K562 (cell line): ENCODE measurements at regions not wholly inside any gene's neighbourhood (a gene's known extent, or its start where the extent isn't known, plus 50 kb on each side); places are given as distances from the start of the nearest gene placed in this dataset.

Source experiments
- ATAC-seq: fragments of 200-7000 bp; cut with Tn5 transposase; 3 replicates; pipeline ENCODE4 v1.9.1; 2020; ENCODE audit warnings: moderate library complexity
- BruUV-seq: library from RNA; stranded (reverse); fragments of 400-500 nt; replicated peaks from 2 replicates; lab custom pipeline; 2021; lab: Mats Ljungman, UMichigan
- CTCF ChIA-PET: fragments of 300-600 bp; formaldehyde crosslinking; extraction: SDS; loops from one replicate; lab custom pipeline; 2021; ENCODE audit warnings: low intra/inter-chr PET ratio; lab: Yijun Ruan, JAX
- POLR2A ChIA-PET: fragments of 300-600, 350-650 bp; sonication (Branson Sonifier 250); formaldehyde crosslinking; extraction: SDS; loops from one replicate; lab custom pipeline; 2021; ENCODE audit warnings: antibody characterized with exemption, inconsistent platforms; lab: Yijun Ruan, JAX
- DNase-seq, 4 experiments: peaks; one replicate each; pipeline versions ENCODE4 v3.0.0 to v3.0.0-alpha.2; 2011 to 2018; ENCODE audit warnings: low spot score in 3 of 4, mixed read lengths in 3 of 4; ENCODE audit errors: extremely low read depth in 1 of 4
- FAIRE-seq: peaks from 2 replicates; lab custom pipeline; 2011; peaks lifted over from hg19 to GRCh38; lab: Jason Lieb, UNC
- H2AFZ ChIP-seq: 2 replicates; pipeline ENCODE4 v1.6.0; 2011; ENCODE audit warnings: low read depth, low read length, control low read depth, inconsistent platforms
- H3K27ac ChIP-seq: fragments of 200-600 bp; 3 replicates; pipeline ENCODE4 v1.8.0; 2011; ENCODE audit warnings: low read depth, mild to moderate bottlenecking, control low read depth, inconsistent platforms, low read length, moderate library complexity, mixed read lengths; ENCODE audit errors: extremely low read depth
- H3K27me3 ChIP-seq, 2 experiments: fragments of 300-600 bp in 1 of 2; 2 replicates in 1 of 2; 3 replicates in 1 of 2; pipeline versions ENCODE4 v1.6.0 to v1.8.0; 2011; ENCODE audit warnings: inconsistent platforms in 2 of 2, low read length in 2 of 2, mild to moderate bottlenecking in 1 of 2, mixed read lengths in 1 of 2, moderate library complexity in 1 of 2; ENCODE audit not compliant: control insufficient read depth in 2 of 2, insufficient read depth in 2 of 2
- H3K36me3 ChIP-seq: fragments of 300-600 bp; 3 replicates; pipeline ENCODE4 v1.8.0; 2011; ENCODE audit warnings: mild to moderate bottlenecking, low read length, inconsistent platforms; ENCODE audit not compliant: control insufficient read depth, insufficient read depth
- H3K4me1 ChIP-seq, 2 experiments: fragments of 200-600 bp in 1 of 2; replicated peaks in 1 of 2; 2 replicates in 1 of 2; 3 replicates in 1 of 2; pipeline versions ENCODE4 v1.5.1 to v1.8.0; 2011; ENCODE audit warnings: inconsistent platforms in 2 of 2, low read length in 2 of 2, mild to moderate bottlenecking in 1 of 2, mixed read lengths in 1 of 2, moderate library complexity in 1 of 2; ENCODE audit not compliant: control insufficient read depth in 2 of 2, insufficient read depth in 2 of 2
- H3K4me2 ChIP-seq: 2 replicates; pipeline ENCODE4 v1.6.1; 2011; ENCODE audit warnings: low read length, control low read depth, inconsistent platforms, mixed read lengths; ENCODE audit not compliant: insufficient read depth
- H3K4me3 ChIP-seq: fragments of 200-600 bp; sonication (generic), shearing (Covaris generic); 2 replicates; pipeline ENCODE4 v1.5.1; 2016; ENCODE audit warnings: control low read depth, inconsistent platforms
- H3K79me2 ChIP-seq: fragments of 200-600 bp; 3 replicates; pipeline ENCODE4 v1.8.0; 2011; ENCODE audit warnings: low read length, inconsistent platforms; ENCODE audit not compliant: control insufficient read depth, insufficient read depth
- H3K9ac ChIP-seq, 2 experiments: 2 replicates each; pipeline versions ENCODE4 v1.6.0 to v1.6.1; 2011; ENCODE audit warnings: low read depth in 2 of 2, low read length in 2 of 2, control low read depth in 1 of 2, inconsistent platforms in 1 of 2, mild to moderate bottlenecking in 1 of 2, mixed read lengths in 1 of 2; ENCODE audit not compliant: insufficient read depth in 1 of 2
- H3K9me1 ChIP-seq: one replicate; pipeline ENCODE4 v1.6.0; 2011; ENCODE audit warnings: inconsistent platforms, mild to moderate bottlenecking, low read length, moderate library complexity; ENCODE audit not compliant: control insufficient read depth, insufficient read depth
- H3K9me3 ChIP-seq: replicated peaks from 2 replicates; pipeline ENCODE4 v1.5.1; 2011; ENCODE audit warnings: low read depth, low read length, inconsistent platforms; ENCODE audit not compliant: control insufficient read depth, insufficient read depth
- H4K20me1 ChIP-seq: replicated peaks from 2 replicates; pipeline ENCODE4 v1.6.1; 2011; ENCODE audit warnings: low read length, inconsistent platforms, mixed read lengths; ENCODE audit not compliant: control insufficient read depth, insufficient read depth
- CAMTA2 ChIP-seq: fragments of 250-450 bp; sonication (Bioruptor Pico); conservative IDR thresholded peaks from 2 replicates; pipeline ENCODE4 v1.5.1; 2022
- ETV5 ChIP-seq: sonication (generic); formaldehyde crosslinking; IDR thresholded peaks from 2 replicates; pipeline ENCODE4 v1.4.0; 2020; ENCODE audit warnings: low read depth, mild to moderate bottlenecking, missing genetic modification reagents
- GTF2F1 ChIP-seq: IDR thresholded peaks from 2 replicates; pipeline ENCODE4 v1.6.1; 2011; ENCODE audit warnings: low read depth, low read length, improper control_type of control experiment
- SMARCA4 ChIP-seq: fragments of 450-650 bp; IDR thresholded peaks from 2 replicates; pipeline ENCODE4 v1.6.1; 2016
- U2AF1 ChIP-seq: fragments of 200-400 bp; formaldehyde crosslinking; optimal IDR thresholded peaks from 2 replicates; pipeline ENCODE3; 2017; ENCODE audit warnings: mild to moderate bottlenecking, low read depth, low read length, moderate library complexity
- ZNF316 ChIP-seq: fragments of 450-650 bp; IDR thresholded peaks from 2 replicates; pipeline ENCODE4 v1.6.1; 2016
- ZNF431 ChIP-seq: sonication (generic); formaldehyde crosslinking; IDR thresholded peaks from 2 replicates; pipeline ENCODE4 v1.8.0; 2022; ENCODE audit warnings: mild to moderate bottlenecking, missing genetic modification reagents
- ZNF699 ChIP-seq: fragments of 250-450 bp; sonication (Bioruptor Pico); IDR thresholded peaks from 2 replicates; pipeline ENCODE4 v1.8.0; 2021; ENCODE audit warnings: mild to moderate bottlenecking, moderate library complexity; ENCODE audit not compliant: insufficient replicate concordance
- WGBS: fragments of 100-300 bp; shearing (Covaris generic); methylation state at CpG from one replicate; pipeline ENCODE4 v1.1.6; 2016; ENCODE audit warnings: low coverage, mixed read lengths; ENCODE audit not compliant: insufficient coverage; ENCODE audit errors: missing lambda C conversion rate; 5-methylcytosine and 5-hydroxymethylcytosine counted together
- in situ Hi-C: fragments of 300-500 bp; cut with MboI; formaldehyde crosslinking; loops from 4 replicates; pipeline ENCODE4 v1.15.0; 2018; ENCODE audit warnings: inconsistent platforms, mixed read lengths
- intact Hi-C: fragments of 100-400 bp; cut with micrococcal nuclease; formaldehyde crosslinking; loops from 2 replicates; pipeline ENCODE4 v1.14.2; 2022
- TF ChIP-seq, protein P1 (sequence below): fragments of 450-650 bp; formaldehyde crosslinking; IDR thresholded peaks from 2 replicates; pipeline ENCODE4 v1.4.0; 2020; ENCODE audit warnings: mild to moderate bottlenecking
- TF ChIP-seq, protein P2 (sequence below): fragments of 450-650 bp; IDR thresholded peaks from 2 replicates; pipeline ENCODE4 v1.6.1; 2018; ENCODE audit not compliant: partially characterized antibody
- TF ChIP-seq, protein P3 (sequence below), 2 experiments: fragments of 450-650 bp in 1 of 2; sonication (generic) in 1 of 2; formaldehyde crosslinking in 1 of 2; IDR thresholded peaks in 1 of 2; conservative IDR thresholded peaks in 1 of 2; 2 replicates each; pipeline versions ENCODE4 v1.6.1 to v1.8.1; 2016 to 2023; ENCODE audit warnings: mild to moderate bottlenecking in 2 of 2, moderate library complexity in 2 of 2, inconsistent platforms in 1 of 2, missing genetic modification reagents in 1 of 2
- TF ChIP-seq, protein P4 (sequence below): sonication (generic); formaldehyde crosslinking; IDR thresholded peaks from 2 replicates; pipeline ENCODE4 v1.8.0; 2022; ENCODE audit warnings: mild to moderate bottlenecking, missing genetic modification reagents

DNA sequence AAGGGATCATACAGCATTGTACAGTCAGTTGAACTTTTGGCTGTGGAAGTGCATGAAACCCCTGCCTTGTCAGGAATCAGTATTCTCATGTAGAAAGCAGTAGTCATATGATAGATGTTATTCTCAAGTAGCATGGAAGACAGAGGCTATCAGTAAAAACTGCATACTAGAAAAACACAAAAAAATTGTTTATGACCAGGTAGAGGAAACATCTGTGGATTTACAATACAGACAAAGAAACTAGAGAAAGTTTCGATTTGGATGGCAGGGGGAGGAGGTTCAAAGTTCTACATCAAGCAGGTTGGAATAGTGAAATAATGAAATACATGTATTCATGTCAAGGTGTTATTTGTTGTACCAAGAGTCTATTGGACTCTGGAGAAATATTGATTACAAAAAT lies 212.3 kb upstream of the DDI1 start:
- H3K79me2 ChIP-seq = no peaks in the 10 kb centered on the region
- ATAC-seq = no peak
- H3K36me3 ChIP-seq = no peaks in the 10 kb centered on the region
- ChIA-PET CTCF (no interaction called here), POLR2A (no interaction called here)
- no peaks in the 10 kb centered on the region for H3K9me1 ChIP-seq
- 0% methylated on average over 1 of the region's 1 CpG for WGBS
- no peaks in the 10 kb centered on the region for H3K4me1 ChIP-seq
- intact Hi-C loops (no loop called here), in situ Hi-C loops (no loop called here)
- H3K4me2 ChIP-seq = no peak overlapping the region
- H4K20me1 ChIP-seq = no peaks in the 10 kb centered on the region
- H3K4me3 ChIP-seq = no peak overlapping the region
- no peak for FAIRE-seq
- no peak overlapping the region for H2AFZ ChIP-seq
- H3K27ac ChIP-seq = no peak overlapping the region
- no peaks in the 10 kb centered on the region for H3K27me3 ChIP-seq
- H3K9me3 ChIP-seq = peaks cover 4% of the 10 kb centered on the region
- H3K9ac ChIP-seq = no peak overlapping the region
- BruUV-seq = no TSS peak
- no peak for DNase-seq
- TF ChIP-seq ZNF316 = no peak
- TF ChIP-seq ZNF699 (CRISPR knock-in tag) = no peak
- TF ChIP-seq U2AF1 = no peak
- TF ChIP-seq ETV5 (CRISPR knock-in tag) = no peak
- TF ChIP-seq CAMTA2 (CRISPR knock-in tag) = no peak
- TF ChIP-seq, protein P1, sequence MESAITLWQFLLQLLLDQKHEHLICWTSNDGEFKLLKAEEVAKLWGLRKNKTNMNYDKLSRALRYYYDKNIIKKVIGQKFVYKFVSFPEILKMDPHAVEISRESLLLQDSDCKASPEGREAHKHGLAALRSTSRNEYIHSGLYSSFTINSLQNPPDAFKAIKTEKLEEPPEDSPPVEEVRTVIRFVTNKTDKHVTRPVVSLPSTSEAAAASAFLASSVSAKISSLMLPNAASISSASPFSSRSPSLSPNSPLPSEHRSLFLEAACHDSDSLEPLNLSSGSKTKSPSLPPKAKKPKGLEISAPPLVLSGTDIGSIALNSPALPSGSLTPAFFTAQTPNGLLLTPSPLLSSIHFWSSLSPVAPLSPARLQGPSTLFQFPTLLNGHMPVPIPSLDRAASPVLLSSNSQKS (CRISPR knock-in tag) = no peak
- TF ChIP-seq, protein P2, sequence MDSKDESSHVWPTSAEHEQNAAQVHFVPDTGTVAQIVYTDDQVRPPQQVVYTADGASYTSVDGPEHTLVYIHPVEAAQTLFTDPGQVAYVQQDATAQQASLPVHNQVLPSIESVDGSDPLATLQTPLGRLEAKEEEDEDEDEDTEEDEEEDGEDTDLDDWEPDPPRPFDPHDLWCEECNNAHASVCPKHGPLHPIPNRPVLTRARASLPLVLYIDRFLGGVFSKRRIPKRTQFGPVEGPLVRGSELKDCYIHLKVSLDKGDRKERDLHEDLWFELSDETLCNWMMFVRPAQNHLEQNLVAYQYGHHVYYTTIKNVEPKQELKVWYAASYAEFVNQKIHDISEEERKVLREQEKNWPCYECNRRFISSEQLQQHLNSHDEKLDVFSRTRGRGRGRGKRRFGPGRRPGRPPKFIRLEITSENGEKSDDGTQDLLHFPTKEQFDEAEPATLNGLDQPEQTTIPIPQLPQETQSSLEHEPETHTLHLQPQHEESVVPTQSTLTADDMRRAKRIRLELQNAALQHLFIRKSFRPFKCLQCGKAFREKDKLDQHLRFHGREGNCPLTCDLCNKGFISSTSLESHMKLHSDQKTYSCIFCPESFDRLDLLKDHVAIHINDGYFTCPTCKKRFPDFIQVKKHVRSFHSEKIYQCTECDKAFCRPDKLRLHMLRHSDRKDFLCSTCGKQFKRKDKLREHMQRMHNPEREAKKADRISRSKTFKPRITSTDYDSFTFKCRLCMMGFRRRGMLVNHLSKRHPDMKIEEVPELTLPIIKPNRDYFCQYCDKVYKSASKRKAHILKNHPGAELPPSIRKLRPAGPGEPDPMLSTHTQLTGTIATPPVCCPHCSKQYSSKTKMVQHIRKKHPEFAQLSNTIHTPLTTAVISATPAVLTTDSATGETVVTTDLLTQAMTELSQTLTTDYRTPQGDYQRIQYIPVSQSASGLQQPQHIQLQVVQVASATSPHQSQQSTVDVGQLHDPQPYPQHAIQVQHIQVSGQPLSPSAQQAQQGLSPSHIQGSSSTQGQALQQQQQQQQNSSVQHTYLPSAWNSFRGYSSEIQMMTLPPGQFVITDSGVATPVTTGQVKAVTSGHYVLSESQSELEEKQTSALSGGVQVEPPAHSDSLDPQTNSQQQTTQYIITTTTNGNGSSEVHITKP = no peak
- TF ChIP-seq, protein P3, sequence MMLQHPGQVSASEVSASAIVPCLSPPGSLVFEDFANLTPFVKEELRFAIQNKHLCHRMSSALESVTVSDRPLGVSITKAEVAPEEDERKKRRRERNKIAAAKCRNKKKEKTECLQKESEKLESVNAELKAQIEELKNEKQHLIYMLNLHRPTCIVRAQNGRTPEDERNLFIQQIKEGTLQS (IDR thresholded peaks at IDR 0.05) = no peak
- TF ChIP-seq, protein P3 (CRISPR knock-in tag; conservative IDR thresholded peaks at IDR 0.05) = no peak
- TF ChIP-seq, protein P4, sequence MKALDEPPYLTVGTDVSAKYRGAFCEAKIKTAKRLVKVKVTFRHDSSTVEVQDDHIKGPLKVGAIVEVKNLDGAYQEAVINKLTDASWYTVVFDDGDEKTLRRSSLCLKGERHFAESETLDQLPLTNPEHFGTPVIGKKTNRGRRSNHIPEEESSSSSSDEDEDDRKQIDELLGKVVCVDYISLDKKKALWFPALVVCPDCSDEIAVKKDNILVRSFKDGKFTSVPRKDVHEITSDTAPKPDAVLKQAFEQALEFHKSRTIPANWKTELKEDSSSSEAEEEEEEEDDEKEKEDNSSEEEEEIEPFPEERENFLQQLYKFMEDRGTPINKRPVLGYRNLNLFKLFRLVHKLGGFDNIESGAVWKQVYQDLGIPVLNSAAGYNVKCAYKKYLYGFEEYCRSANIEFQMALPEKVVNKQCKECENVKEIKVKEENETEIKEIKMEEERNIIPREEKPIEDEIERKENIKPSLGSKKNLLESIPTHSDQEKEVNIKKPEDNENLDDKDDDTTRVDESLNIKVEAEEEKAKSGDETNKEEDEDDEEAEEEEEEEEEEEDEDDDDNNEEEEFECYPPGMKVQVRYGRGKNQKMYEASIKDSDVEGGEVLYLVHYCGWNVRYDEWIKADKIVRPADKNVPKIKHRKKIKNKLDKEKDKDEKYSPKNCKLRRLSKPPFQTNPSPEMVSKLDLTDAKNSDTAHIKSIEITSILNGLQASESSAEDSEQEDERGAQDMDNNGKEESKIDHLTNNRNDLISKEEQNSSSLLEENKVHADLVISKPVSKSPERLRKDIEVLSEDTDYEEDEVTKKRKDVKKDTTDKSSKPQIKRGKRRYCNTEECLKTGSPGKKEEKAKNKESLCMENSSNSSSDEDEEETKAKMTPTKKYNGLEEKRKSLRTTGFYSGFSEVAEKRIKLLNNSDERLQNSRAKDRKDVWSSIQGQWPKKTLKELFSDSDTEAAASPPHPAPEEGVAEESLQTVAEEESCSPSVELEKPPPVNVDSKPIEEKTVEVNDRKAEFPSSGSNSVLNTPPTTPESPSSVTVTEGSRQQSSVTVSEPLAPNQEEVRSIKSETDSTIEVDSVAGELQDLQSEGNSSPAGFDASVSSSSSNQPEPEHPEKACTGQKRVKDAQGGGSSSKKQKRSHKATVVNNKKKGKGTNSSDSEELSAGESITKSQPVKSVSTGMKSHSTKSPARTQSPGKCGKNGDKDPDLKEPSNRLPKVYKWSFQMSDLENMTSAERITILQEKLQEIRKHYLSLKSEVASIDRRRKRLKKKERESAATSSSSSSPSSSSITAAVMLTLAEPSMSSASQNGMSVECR (CRISPR knock-in tag) = no peak
- TF ChIP-seq ZNF431 = no peak
- TF ChIP-seq GTF2F1 = no peak
- TF ChIP-seq SMARCA4 = no peak
